NB4 (cell line): ENCODE measurements at regions not wholly inside any gene's neighbourhood (a gene's known extent, or its start where the extent isn't known, plus 50 kb on each side); places are given as distances from the start of the nearest gene placed in this dataset.

Source experiments
- DNase-seq: peaks from one replicate; pipeline ENCODE4 v3.0.0; 2010; ENCODE audit warnings: low read depth
- H3K4me3 ChIP-seq: one replicate; pipeline ENCODE4 v1.5.1; 2011; ENCODE audit warnings: mild to moderate bottlenecking, low read depth, low read length, moderate library complexity
- MYC ChIP-seq: IDR thresholded peaks from 2 replicates; pipeline ENCODE4 v1.6.1; 2011; ENCODE audit warnings: low read depth, low read length
- POLR2A ChIP-seq: IDR thresholded peaks from 2 replicates; pipeline ENCODE4 v1.6.1; 2011; ENCODE audit warnings: mild to moderate bottlenecking; ENCODE audit not compliant: insufficient read length; ENCODE audit errors: extremely low read depth
- TF ChIP-seq, protein P1 (sequence below): IDR thresholded peaks from one replicate; pipeline ENCODE4 v1.5.1; 2012; ENCODE audit warnings: low read depth, low read length
- TF ChIP-seq, protein P2 (sequence below): IDR thresholded peaks from 2 replicates; pipeline ENCODE4 v1.6.1; 2011; ENCODE audit warnings: low read depth, low read length

DNA sequence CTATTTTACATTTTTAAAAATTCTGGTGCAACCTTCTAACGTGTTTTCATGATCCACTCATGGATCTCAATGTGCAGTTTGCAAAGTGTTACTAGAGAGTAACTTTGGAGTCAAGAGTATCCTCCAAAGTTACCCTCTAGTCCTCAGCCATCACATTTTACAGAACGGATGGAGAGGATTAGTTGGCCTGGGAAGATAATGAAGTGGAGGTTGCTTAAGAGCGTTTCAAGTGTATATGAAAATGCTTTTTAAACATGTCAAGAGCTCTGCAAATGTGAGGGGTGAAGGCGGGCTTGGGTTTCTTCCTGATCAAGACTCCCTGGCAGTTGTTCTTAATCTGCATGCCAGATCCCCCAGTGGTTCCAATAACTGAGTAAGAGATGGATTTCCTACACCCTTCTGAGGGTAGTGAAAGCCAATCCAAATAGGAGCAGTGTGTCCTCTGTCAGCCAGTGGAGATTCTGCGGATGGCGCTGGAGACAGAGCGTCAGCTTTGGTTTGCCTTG, 299.4 kb upstream of the NPVF start:
- TF ChIP-seq MYC (no peak), POLR2A (no peak)
- TF ChIP-seq, protein P1, sequence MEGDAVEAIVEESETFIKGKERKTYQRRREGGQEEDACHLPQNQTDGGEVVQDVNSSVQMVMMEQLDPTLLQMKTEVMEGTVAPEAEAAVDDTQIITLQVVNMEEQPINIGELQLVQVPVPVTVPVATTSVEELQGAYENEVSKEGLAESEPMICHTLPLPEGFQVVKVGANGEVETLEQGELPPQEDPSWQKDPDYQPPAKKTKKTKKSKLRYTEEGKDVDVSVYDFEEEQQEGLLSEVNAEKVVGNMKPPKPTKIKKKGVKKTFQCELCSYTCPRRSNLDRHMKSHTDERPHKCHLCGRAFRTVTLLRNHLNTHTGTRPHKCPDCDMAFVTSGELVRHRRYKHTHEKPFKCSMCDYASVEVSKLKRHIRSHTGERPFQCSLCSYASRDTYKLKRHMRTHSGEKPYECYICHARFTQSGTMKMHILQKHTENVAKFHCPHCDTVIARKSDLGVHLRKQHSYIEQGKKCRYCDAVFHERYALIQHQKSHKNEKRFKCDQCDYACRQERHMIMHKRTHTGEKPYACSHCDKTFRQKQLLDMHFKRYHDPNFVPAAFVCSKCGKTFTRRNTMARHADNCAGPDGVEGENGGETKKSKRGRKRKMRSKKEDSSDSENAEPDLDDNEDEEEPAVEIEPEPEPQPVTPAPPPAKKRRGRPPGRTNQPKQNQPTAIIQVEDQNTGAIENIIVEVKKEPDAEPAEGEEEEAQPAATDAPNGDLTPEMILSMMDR = no peak
- TF ChIP-seq, protein P2, sequence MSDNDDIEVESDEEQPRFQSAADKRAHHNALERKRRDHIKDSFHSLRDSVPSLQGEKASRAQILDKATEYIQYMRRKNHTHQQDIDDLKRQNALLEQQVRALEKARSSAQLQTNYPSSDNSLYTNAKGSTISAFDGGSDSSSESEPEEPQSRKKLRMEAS = no peak
- H3K4me3 ChIP-seq = no peak overlapping the region
- no peak for DNase-seq

DNA sequence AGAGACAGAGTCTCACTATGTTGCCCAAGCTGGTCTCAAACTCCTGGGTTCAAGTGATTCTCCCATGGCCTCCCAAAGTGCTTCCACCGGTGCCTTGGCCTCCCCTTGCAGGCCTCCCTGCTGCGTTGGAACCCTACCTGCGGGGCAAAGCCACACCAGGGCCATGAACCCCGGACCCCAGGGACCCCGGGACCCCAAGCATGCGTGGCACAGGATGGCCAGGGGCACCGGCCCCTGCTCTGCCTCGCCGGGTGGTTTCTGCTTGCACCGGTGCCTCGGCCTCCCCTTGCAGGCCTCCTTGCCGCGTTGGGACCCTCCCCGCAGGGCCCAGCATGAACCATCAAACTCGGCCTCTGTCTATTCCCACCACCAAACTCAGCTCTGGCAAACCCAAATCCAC, 301.0 kb upstream of the NPVF start:
- DNase-seq = no peak
- no peak overlapping the region for H3K4me3 ChIP-seq
- TF ChIP-seq MYC (no peak), POLR2A (no peak)
- TF ChIP-seq, protein P1 = no peak
- TF ChIP-seq, protein P2 = no peak

DNA sequence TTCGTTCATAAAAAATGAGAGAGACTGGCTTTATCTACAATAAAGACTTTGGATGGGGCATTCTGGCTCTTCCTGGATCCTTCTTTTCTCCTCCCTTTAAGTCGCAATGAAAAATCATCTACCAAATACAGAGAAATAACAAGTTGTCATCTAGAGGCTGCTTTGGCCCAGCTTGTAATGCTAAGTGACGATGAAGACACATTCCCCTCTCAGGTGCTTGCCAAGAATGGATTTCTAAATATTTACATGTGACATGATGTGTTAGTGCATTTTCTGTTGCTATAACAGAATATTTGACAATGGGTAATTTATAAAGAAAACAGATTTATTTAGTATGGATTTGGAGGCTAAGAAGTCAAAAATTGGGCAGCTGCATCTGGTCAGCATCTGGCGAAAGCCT, 308.6 kb upstream of the NPVF start:
- no peak for DNase-seq
- no peak overlapping the region for H3K4me3 ChIP-seq
- TF ChIP-seq, protein P2 = no peak
- TF ChIP-seq, protein P1 = no peak
- no peak for TF ChIP-seq POLR2A
- TF ChIP-seq MYC = no peak

DNA sequence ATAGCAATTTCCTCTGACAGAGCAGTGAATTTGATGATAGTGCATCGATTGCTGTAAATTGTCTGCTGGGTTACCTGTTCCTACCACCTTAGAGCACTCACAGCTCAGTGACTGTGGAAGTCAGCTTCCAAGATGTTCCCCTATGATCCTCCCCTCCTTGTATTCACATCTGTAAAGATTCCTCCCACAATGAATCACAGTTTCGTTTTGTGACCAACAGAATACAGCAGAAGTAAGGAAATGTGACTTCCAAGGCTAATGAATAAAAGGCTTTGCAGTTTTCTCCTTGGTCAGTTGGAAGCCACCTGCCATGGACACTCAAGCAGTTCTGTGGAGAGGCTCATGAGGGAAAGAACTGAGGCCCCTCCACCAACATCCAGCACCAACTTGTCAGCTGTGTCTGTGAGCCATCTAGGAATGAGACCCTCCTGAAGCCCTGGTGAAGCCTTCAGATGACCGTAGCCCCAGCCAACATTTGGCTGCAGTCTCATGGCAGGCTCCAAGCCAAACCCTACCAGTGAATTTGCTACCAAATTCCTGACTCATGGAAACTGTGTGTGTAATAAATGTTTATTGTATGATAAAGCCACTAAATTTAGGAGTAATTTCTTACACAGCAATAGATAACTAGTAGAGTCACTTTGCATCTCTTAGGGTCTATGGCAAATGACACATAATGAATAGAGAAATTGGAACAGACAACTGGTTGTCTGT, 309.5 kb upstream of the NPVF start:
- DNase-seq = no peak
- TF ChIP-seq, protein P1 = no peak
- TF ChIP-seq POLR2A = no peak
- TF ChIP-seq MYC = no peak
- TF ChIP-seq, protein P2 = no peak
- no peak overlapping the region for H3K4me3 ChIP-seq

DNA sequence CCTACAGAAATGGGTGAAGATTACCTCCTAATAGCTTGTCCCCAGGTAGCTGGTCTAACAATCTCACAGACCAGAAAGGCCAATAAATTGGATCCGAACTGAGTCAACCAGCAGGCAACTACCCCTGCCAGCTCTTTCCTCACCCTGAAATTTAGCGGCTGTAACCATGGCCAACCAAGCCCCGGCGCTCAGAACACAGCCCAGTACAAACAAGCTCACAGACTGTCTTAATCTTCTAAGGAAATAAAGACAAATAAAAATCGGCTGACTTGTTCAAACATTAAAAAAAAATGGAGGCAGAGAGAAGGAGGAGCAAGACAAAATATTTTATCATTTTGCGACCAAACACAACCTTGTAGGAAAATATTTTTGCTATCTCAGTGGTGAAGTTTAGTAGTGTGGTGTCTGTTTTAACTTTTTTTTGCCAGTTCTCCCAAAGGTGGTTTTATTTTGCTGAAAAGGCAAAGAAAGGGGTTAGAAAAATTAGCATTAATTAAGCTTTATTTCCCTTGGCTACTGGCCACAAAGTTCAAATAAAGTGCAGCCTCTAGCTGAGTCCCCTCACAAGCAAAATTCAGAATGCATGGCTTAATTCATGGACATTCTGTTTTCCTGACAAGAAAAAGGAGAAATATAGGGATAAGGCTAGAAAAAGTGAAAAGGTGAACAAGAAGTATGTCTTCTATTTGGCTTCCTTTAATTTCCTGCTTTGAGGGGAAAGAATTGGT, 313.0 kb upstream of the NPVF start:
- DNase-seq = no peak
- no peak overlapping the region for H3K4me3 ChIP-seq
- no peak for TF ChIP-seq MYC
- TF ChIP-seq, protein P2 = no peak
- no peak for TF ChIP-seq POLR2A
- TF ChIP-seq, protein P1 = no peak
